GM19324 (cell line): ENCODE measurements at regions not wholly inside any gene's neighbourhood (a gene's known extent, or its start where the extent isn't known, plus 50 kb on each side); places are given as distances from the start of the nearest gene placed in this dataset.
"Not testable (repeated sequence)": the region's sequence is repeated elsewhere in the genome, so short reads cannot be mapped to it uniquely, and the experiment has no call there.

Source experiments
- ATAC-seq: cut with Tn5 transposase; IDR thresholded peaks from one replicate; pipeline ENCODE4 v1.9.1; 2021; ENCODE audit warnings: mild to moderate bottlenecking, moderate library complexity; ENCODE audit not compliant: unreplicated experiment, low FRiP score

DNA sequence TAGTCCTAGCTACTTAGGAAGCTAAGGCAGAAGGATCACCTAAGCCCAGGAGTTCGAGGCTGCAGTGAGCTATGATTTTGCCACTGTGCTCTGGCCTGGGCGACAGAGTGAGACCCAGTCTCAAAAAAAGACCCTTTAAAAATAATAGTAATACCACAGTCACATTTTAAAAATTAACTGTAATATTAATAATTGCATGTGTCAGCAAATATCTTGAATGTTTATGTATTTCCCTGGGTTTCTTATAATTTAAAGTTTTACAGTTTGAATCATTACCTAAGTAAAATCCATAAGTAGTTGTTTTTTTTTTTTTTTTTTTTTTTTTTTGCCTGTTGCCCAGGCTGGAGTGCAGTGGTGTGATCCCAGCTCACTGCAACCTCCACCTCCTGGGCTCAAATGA is 69.2 kb downstream of the LYZL2 start:
- ATAC-seq, result no peak

DNA sequence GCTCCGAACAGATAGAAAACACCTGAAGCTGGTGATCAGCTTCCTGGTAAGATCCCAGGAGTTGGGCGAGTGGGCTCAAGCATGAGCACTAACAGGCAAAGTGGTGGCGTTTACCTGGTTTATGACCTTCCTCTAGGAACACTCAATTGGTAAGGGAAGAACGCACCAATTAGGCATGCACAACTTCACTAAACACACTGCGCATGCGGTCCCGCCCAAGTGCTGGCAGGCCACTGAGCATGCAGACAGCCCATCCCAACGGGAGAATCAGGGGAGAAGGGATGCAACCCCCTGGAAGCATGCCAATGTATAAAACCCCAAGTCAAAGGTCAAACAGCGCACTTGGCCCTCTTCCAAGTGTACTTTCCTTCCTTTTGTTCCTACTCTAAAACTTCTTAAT is 70.4 kb downstream of the LYZL2 start:
- no peak for ATAC-seq

DNA sequence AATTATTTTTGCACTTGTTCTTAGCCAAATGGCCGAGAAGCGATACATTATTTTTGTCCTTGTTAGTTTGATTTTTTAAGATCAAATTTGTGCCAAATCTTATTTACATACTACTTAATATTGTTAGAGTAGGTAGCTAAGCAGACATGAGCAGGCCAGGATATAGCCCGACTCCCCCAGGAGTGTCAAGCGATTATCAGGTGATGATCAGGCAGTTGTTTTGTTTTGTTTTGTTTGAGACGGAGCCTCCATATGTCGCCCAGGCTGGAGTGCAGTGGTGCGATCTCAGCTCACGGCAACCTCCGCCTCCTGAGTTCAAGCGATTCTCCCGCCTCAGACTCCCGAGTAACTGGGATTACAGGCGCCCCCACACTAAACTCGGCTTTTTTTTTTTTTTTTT is 71.1 kb downstream of the LYZL2 start:
- no peak for ATAC-seq

- no peak for ATAC-seq
Measured at GRCh38 chr10:30557884-30558283, 71.7 kb downstream of the LYZL2 start.

DNA sequence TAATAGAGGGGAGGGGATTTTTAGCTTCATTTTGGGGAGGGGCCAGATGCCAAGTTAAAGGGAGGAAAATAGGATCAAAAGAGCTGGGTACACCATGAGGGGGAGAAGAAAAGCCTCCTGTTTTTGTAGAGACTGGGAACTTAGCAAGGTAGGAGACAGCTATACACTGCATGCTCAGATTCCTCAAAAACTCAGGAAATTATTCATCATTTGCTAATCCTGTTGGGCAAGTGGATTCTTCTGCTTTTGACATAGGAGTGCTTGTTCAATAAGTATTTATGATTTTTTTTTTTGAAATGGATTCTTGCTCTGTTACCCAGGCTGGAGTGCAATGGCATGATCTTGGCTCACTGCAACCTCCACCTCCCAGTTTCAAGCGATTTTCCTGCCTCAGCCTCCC is 73.4 kb downstream of the LYZL2 start:
- no peak for ATAC-seq

DNA sequence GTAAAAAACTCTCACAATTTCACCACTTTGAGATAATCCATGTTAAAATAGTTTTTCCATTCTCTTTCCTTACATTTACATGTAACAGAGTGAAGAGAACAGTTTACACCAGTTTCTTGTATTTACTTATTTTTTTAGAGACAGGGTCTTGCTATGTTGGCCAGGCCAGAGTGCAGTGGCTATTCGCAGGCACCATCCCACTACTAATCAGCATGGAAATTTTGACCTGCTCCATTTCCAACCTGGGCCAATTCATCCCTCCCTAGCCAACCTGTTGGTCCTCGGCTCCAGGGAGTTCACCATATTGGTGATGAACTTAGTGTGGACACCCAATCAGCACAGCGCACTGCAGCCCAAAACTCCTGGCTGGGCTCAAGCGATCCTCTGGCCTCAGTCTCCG is 74.1 kb downstream of the LYZL2 start:
- no peak for ATAC-seq

DNA sequence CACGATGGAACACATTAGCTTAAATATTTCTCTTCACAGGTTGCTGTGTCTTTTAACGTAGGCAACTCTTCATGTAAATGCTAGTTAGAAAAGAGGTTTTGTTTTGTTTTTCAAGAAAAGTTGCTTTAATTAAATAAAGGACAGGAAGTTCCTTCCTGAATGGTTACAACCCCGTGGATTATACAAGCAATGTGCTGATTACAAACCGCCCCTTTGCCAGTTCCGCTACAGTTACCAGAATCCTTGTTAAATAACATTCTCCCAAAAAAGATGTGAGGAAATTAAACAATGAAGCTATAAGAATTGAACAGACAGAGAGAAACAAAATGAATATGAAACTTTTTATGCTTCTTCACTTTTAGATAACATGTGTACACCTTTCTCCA is 75.1 kb downstream of the LYZL2 start:
- no peak for ATAC-seq

DNA sequence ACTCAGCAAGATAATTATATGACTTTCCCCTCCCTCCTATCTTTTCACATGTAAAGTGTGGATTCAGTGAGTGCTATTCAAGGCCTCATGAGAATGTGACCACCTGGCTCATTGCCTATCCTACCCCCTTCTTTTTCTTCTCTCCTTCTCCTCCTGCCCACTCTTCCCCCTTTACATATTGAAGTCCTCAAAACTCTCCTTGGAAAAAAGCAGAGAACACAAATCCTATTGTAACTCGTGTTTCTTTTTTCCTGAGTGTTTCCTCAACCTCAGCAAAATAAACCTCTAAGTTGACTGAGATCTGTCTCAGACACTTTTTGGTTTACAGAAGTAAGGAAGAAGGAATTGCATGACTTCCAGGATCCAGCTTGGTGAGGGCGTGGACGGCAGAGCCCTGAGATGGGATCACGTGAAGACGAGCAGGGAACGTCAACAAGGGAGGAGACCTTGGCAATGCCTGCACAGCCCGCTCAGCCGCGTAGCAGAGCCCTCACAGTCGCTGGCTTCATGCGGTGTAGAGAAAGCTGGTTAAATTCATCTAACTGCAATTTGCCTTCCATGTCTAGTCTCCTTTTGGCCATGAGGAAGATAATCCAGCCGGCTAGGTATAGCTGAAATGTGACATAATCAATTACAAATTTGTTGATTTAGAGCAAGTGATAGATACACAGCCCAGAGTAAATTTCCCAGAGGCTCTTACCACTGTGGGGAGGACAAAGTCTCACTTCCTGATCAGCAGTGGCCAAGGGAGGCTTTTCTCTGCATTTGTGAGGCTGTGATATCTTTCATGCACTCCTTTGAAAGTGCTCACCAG is 75.7 kb downstream of the LYZL2 start:
- no peak for ATAC-seq

DNA sequence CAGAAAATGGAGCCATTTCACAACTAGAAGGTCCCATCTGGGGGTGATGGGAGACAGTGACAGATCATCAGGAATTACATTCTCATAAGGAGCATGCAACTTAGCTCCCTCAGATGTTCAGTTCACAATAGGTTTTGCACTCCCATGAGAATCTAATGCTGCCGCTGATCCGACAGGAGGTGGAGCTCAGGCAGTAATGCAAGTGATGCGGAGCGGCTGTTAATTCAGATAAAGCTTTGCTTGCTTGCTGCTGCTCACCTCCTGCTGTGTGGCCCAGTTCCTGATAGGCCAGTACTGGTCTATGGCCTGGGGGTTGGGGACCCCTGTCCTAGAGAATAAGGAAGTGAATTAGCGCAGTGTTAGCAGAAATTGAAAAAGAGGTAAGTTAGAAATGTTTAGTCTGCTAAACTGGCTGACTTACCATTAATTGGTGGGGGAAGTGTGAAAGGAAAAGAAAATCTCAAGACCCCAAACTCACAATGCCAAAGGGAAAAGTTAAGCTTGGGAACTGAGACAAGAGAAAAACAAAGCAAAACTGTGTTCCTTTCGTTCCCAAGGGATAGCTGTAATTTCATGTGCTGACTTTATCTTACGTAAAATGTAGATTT is 76.4 kb downstream of the LYZL2 start:
- no peak for ATAC-seq

DNA sequence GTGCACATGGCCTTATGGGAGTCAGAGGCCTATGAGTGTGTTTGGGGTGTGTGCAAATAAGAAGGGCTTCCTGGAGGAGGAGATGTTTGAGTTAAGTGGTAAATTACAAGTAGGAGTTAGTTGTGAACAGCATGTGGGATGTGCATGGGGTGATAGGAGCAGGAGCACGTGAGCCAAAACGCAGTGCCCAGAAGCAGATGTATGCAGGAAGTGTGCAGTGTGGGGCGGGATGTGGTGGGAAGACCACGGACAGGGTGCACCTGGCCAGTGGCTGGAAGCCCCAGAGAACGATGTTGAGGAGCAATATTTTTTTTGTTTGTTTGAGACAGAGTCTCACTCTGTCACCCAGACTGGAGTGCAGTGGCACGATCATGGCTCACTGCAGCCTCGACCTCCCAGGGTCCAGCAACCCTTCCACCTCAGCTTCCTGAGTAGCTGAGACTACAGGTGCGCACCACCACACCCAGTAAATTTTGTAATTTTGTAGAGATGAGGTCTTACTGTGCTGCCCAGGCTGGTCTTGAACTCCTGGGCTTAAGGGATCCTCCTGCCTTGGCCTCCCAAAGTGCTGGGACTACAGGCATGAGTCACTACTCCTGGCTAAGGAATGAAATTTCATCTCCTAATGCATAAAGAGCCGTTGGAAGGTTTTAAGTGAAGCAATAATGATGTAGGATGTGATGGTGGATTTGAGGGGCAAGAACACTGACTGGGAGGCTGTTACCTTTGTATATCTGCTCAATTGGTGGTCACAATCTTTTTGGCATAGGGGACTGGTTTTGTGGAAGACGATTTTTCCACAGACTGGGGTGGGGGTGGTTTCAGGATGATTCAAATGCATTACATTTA is 78.4 kb downstream of the LYZL2 start:
- no peak for ATAC-seq

GRCh38 chr10:30549134-30549687 is 80.3 kb downstream of the LYZL2 start:
- ATAC-seq, result not testable (repeated sequence)

DNA sequence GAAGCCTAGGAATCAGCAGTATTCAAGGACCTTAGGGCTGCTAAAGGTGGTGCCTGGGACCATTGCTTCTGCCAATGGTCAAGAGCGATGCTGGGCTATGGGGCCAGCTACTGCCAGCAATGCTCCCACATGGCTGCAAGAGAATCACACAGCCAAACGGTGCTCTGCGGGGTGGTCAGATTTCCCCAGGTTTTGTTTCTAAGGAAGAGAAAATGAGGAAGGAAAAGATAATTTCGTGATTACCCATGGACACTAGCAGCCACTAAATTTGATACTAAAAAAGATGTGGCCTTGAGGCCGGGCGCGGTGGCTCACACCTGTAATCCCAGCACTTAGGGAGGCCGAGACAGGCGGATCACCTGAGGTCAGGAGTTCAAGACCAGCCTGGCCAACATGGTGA is 83.0 kb downstream of the LYZL2 start:
- ATAC-seq, result no peak

DNA sequence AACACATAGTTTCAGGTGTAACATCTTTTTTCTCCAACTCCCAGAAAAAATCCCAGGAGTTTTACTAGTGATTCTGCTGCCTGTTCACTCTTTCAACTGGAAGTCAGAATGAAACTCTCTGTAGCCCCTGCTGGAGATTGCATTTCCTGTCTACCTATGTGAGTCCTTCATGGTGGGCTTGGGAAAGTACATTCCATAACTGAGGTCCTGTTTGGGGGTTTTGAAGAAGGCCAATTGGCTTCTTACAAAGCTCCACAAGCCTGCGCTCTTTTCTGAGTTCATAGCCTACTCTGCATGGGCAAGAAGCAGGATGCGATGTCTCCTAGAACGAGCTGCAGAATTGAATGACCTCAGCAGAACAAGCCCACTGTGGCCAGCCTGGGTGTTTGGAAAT is 86.7 kb downstream of the LYZL2 start:
- ATAC-seq, result no peak

GRCh38 chr10:30542001-30542894 is 87.3 kb downstream of the LYZL2 start:
- no peak for ATAC-seq

DNA sequence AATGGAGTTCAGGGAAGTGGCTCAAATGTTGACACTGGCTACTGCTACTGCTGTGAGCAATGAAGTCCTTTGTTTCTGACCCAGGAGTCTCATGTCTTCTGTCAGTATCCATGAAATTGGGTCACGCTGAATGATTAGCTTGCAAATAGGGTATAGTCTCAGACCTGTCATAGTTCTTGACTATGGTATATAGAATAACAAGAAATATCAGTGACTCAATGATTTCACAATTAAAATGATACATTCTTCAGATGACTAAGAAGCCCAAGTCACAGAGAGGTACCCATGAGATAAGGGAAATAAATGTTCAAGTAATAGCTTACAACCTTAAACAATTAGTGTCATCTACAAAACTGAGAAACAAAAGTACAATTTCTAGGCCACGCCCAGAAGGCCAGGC is 89.3 kb downstream of the LYZL2 start:
- ATAC-seq, result no peak

DNA sequence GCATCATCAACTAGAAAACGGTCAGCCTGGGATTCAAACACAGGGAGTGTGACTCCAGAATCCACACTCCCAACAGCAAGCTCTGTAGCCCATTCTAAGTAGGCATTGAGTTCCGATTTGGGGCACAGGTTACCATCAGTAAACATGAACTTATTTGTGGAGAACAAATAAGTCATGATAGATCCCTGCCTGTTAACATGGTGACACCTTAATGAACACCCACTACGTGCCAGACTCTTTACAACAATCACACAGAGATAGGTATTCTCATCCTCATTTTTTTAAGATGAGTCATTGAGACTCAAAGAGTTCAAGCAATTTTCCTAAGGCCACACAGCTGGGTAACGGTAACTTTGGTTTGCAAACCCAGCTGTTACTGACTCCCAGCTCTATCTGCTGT is 91.5 kb downstream of the LYZL2 start:
- ATAC-seq, result no peak

GRCh38 chr10:30537586-30537985 is 92.0 kb downstream of the LYZL2 start:
- ATAC-seq, result no peak

GRCh38 chr10:30537158-30537557 is 92.4 kb downstream of the LYZL2 start:
- ATAC-seq, result not testable (repeated sequence)

DNA sequence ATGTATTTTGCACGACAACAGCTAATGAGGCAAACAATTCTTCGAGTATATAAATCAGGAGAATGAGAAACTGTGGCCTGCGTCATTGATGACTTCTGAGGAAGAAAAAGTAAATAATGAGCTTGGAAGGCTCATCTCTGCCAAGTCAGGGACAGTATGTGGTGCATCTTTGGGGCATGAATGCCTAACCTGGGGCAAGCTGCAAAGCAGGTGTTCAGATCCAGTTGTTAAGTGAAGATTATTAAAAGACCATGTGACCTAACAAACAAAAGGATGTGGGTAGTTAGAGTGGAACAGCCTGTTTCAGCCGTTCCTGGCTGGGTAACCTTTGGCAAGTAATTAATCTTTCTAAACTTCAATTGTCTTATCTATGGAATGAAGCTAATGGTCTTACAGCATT is 93.0 kb downstream of the LYZL2 start:
- no peak for ATAC-seq

DNA sequence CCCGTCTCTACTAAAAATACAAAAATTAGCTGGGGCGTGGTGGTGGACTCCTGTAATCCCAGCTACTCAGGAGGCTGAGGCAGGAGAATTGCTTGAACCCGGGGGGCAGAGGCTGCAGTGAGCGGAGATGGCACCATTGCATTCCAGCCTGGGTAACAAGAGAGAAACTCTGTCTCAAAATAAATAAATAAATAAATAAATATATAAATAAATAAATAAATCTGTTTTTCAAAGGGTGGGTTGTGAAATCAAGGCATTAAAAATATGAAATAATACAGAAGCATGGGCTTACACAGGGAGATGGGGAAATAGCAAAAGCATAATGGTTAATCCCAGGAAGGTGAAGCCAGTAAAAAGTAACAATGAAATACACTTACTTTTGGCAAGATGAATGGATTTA is 93.9 kb downstream of the LYZL2 start:
- no peak for ATAC-seq
